Stimulated activated CD4-positive, alpha-beta T cell treated with anti-CD3 and anti-CD28 coated beads, Interleukin-12 subunit alpha, Interleukin-12 subunit beta, amount 100 ng/mL, for 24 hours (primary cell): ENCODE measurements at regions not wholly inside any gene's neighbourhood (a gene's known extent, or its start where the extent isn't known, plus 50 kb on each side); places are given as distances from the start of the nearest gene placed in this dataset.
"Not testable (repeated sequence)": the region's sequence is repeated elsewhere in the genome, so short reads cannot be mapped to it uniquely, and the experiment has no call there.

Experiments
- DNase-seq, 2 experiments: peaks; one replicate each; pipeline ENCODE4 v3.0.0-alpha.2; 2020; ENCODE audit warnings: low read depth in 2 of 2

DNA sequence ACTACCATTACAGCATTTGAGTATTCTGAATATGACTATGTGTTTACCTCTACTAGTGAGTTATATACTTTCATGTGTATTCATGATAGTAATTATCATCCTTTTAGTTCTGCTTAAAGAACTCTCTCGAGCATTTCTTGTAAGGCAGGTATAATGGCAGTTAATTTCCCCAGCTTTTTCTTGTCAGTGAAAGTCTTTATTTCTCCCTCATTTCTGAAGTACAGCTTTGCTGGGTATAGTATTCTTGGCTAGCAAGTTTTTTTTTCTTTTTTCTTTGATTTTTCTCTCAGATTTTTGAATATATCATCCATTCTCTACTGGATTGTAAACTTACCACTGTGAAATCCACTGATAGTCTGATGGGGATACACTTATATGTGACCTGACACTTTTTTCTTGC, 165.9 kb upstream of the ARHGAP5 start:
- DNase-seq: no peak

DNA sequence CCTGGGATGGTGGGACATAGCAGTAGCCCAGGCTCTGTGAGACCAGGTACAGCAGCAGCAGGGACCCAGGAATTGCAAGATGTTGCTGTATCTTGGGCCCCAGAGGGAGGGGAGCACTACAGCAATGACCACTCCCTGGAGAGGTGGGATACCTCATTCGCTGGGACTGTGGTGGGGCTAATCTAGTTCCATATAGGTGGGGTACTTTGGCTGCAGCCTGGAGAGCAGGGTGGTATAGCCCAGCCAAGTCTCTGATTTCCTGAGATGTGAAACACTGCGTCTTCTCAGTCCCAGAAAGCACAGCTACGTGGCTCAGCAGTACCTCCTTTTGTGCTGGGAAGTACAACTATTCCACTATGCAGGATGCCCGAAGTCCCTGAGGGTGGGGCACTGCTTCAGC, 163.7 kb upstream of the ARHGAP5 start:
- DNase-seq: no peak

DNA sequence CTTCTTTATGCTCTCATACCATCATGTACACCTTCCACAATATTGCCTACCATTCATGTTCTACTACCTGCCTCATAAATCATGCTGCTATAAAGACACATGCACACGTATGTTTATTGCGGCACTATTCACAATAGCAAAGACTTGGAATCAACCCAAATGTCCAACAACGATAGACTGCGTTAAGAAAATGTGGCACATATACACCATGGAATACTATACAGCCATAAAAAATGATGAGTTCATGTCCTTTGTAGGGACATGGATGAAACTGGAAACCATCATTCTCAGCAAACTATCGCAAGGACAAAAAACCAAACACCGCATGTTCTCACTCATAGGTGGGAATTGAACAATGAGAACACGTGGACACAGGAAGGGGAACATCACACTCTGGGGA, 158.8 kb upstream of the ARHGAP5 start:
- DNase-seq: not testable (repeated sequence)

- no peak for DNase-seq
Measured at GRCh38 chr14:31920001-31920400, 157.1 kb upstream of the ARHGAP5 start.

DNA sequence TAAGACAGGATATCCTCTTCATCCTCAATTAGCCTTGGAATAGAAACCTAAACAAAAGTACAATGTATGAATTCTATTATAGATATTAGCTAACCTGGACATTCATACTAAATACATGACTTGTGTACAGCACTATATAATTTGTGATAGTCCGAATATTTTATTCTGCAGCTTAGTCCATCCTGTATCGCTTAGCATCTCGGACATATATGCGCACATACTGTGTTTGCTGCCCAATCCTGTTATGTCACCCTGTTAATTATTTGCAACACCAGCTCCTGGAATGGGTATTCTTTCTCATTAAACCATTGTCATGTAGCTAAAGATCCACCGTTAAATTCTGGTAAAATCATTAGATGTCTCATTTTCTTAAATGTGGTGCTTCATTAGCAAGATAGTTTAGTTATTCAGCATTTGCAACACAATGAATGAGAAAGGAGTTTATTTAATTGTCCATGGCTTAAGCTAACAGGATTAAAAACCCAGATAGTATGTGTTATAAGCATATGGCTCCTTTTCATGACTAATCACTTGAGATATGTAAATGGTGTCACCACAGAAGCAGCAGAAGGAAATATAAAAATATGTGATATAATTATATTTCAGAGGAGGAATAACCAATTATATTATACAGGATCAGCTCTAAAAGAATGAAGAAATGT, 156.0 kb upstream of the ARHGAP5 start:
- DNase-seq: no peak

- no peak for DNase-seq
Measured at GRCh38 chr14:31921721-31922120, 155.4 kb upstream of the ARHGAP5 start.

DNA sequence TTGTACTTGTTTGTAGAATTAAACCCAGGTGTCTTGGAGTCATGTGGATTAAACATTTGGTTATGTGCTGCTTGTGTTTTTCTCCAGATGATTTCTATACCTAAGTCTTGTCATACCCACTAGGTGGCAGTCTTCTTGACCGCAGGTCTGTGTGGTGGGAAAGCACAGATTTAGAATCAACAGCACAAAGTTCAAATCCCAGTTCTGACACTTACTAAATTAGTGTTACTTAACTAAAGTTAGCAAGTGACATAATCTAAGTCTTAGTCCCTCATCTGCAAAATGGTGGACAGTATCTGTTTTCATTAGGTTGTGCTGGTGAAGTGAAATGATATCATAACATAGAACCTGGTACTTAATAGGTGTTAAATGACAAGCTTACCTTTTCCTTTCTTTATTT, 151.0 kb upstream of the ARHGAP5 start:
- DNase-seq: no peak

GRCh38 chr14:31926652-31927347, 150.3 kb upstream of the ARHGAP5 start:
- no peak for DNase-seq

GRCh38 chr14:31927348-31927832, 149.7 kb upstream of the ARHGAP5 start:
- DNase-seq: no peak

DNA sequence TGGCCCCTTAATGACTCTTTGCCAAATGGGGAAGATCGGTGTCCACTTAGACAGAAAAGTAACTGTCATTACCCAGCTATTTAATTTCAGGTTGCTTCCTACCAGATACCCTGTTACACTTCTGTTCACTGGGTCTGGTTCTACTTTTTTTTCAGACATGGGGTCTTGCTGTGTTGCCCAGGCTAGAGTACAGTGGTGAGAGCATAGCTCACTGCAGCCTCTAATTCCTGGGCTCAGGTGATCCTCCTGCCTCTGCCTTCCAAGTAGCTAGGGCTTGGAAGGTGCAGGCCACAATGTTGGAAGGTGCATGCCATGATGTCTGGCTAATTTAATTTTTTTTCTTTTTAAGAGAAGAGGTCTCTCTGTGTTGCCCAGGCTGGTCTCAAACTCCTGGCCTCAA, 147.0 kb upstream of the ARHGAP5 start:
- no peak for DNase-seq

GRCh38 chr14:31930493-31931240, 146.4 kb upstream of the ARHGAP5 start:
- no peak for DNase-seq

- no peak for DNase-seq
Measured at GRCh38 chr14:31932675-31933074, 144.4 kb upstream of the ARHGAP5 start.

DNA sequence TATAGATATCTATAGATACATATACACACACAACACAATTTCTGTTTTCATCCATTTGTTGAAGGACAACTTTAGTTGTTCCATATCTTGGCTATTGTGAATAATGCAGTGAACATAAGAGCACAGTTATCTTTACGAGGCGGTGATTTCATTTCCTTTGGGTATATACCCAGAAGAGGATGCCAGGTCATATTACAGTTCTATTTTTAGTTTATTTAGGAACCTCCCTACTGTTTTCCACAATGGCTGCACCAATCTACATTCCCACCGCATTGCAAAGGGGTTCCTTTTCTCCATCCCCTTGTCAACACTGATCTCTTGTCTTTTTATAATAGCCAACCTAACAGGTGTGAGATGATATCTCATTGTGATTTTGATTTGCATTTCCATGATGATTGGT, 143.4 kb upstream of the ARHGAP5 start:
- DNase-seq: no peak

DNA sequence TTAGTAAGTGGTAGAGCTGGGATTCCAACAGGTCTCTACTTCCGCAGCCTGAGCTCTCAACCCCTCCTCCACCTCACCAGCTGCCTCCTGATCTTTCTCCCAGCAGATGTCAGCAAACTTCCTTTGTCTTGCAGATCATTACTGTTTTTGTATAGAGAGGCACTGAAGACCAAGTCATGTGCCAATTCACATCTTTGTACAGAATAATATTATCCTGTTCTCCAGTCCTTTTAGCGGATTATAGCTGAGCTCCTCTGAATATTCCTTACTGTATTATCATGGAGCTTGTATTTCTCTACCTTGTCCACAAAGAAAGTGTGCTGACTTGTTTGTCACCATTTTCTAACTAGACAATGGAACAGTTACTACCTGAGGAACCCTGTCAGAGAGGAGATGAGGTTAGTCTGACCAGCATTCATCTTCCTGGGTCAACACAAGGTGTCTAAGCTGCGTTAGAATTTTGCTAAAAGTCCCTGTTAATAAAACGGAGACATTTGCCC, 142.3 kb upstream of the ARHGAP5 start:
- no peak for DNase-seq

DNA sequence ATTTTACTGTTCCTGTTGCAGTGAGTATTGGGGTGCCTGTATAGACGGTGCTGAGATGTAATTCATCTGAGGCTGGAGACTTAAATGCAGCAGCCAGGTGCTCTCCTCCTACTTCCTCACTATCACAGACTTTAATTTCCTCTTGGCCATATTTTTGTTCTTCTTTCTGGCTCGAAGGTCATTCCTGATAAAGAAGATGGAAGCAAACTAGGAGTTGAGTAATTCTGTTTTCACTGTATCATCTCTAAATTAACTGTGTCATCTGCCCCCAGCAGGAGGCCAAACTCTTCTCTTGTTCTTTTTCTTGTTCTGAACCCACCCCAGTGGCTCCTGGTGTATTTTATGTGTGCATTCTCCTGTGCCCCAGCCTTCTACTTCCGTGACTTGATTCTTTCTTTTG, 141.7 kb upstream of the ARHGAP5 start:
- no peak for DNase-seq

DNA sequence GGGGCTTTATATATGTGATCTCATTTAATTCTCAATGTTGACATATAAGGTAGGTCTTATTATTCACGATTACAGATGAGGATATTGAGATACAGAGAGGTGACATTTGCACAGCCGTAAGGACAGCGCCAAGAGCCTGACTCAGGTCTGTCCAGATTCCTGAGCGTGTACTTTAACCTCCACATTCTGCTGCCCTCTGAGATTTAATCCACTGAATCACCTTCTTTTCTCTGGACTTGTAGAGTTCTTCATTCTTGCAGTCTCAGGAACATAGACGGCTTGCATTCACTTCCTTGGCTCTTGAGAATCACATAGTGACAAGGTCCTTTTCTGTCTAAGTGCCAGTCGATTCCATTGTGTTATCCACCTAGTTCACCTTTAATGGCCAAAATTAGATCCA, 141.0 kb upstream of the ARHGAP5 start:
- no peak for DNase-seq

- DNase-seq: peak; percentile 53 to 67
Measured at GRCh38 chr14:31937730-31938346, 139.3 kb upstream of the ARHGAP5 start.

GRCh38 chr14:31939934-31940333, 137.2 kb upstream of the ARHGAP5 start:
- no peak for DNase-seq

DNA sequence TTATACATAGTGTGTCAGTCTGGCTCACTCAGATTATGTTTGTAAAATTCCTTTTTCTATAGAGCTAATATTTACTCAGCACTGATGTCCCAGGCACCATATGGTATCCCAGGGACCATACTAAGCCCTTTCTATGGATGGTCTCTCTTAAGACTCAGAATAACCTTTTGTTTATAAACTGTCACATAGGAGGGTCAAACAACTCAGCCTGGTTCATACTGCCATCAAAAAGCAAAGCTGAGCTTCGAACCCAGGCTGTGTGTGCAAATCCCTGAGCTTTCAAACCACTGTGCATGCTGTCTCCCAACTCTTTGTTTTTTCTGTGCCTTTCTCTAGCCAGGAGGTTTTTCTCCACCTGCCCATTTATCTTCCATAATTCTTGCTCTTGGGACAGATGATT, 135.6 kb upstream of the ARHGAP5 start:
- DNase-seq: no peak

GRCh38 chr14:31942166-31942841, 134.8 kb upstream of the ARHGAP5 start:
- DNase-seq: no peak

DNA sequence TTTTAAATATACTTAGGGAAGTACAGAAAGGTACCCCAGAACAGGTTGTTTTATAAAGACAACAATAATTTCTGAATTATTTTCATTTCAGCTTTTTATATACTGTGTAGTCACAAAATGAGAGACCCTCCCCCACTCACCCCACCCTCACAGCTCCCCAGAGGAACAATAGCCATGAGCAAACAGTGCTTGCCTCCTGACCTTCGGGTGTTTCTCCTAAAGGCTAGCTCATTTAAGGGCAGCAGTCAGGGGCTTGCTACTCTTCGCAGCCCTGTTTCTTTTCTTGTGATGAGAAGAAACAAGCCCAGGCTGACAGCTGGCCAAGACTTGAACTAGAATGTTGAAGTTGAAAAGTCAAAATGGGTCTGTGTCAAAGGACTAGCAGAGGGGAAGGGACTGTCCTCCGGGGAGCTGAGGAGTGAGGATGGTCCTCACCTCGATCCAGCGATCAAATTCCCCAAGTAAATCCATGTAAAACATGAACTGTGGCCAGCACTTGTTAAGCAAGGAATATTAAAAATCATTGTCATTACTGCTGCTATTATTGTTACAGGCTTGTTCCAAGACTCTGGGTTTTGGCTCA, 133.8 kb upstream of the ARHGAP5 start:
- no peak for DNase-seq
